ENCODE measurements at regions not wholly inside any gene's neighbourhood (a gene's known extent, or its start where the extent isn't known, plus 50 kb on each side); places are given as distances from the start of the nearest gene placed in this dataset.
A peak's percentile ranks its signal among the peaks of the same experiment; 100 is the strongest.

GRCh38 chr2:74735009-74735408, 81.0 kb downstream of the SEMA4F start:
- DNase-seq (ENCODE audit: low read depth): no peak

GRCh38 chr2:74735564-74735963, 81.5 kb downstream of the SEMA4F start:
- DNase-seq (ENCODE audit: low read depth): no peak

GRCh38 chr2:74736589-74736988, 82.5 kb downstream of the SEMA4F start:
- no peak for DNase-seq (ENCODE audit: low read depth)

- DNase-seq (ENCODE audit: low read depth): no peak
These were observed 84.5 kb downstream of the SEMA4F start for GRCh38 chr2:74738586-74738985.

- peak; percentile 53 for DNase-seq (ENCODE audit: low read depth)
These were observed 85.1 kb downstream of the SEMA4F start for GRCh38 chr2:74739129-74739528.

GRCh38 chr2:74739733-74740241, 85.7 kb downstream of the SEMA4F start:
- DNase-seq (ENCODE audit: low read depth): peak; percentile 33

GRCh38 chr2:74740395-74740740, 86.3 kb downstream of the SEMA4F start:
- DNase-seq (ENCODE audit: low read depth): no peak

- DNase-seq (ENCODE audit: low read depth): peak; percentile 99
These were observed 86.8 kb downstream of the SEMA4F start for GRCh38 chr2:74740741-74741431.

- DNase-seq (ENCODE audit: low read depth): no peak
These were observed 87.6 kb downstream of the SEMA4F start for GRCh38 chr2:74741629-74742028.

- DNase-seq (ENCODE audit: low read depth): no peak
These were observed 88.4 kb downstream of the SEMA4F start for GRCh38 chr2:74742471-74742870.

GRCh38 chr2:74743039-74743438, 89.0 kb downstream of the SEMA4F start:
- no peak for DNase-seq (ENCODE audit: low read depth)

GRCh38 chr2:74743778-74744177, 89.7 kb downstream of the SEMA4F start:
- no peak for DNase-seq (ENCODE audit: low read depth)

- DNase-seq (ENCODE audit: low read depth): no peak
These were observed 89.0 kb upstream of the HK2 start for GRCh38 chr2:74744731-74745515.

GRCh38 chr2:74745766-74746165, 88.2 kb upstream of the HK2 start:
- DNase-seq (ENCODE audit: low read depth): no peak

- DNase-seq (ENCODE audit: low read depth): no peak
These were observed 87.4 kb upstream of the HK2 start for GRCh38 chr2:74746480-74746879.

- DNase-seq (ENCODE audit: low read depth): peak; percentile 54
These were observed 86.4 kb upstream of the HK2 start for GRCh38 chr2:74747411-74748080.

GRCh38 chr2:74748665-74749064, 85.3 kb upstream of the HK2 start:
- no peak for DNase-seq (ENCODE audit: low read depth)

- no peak for DNase-seq (ENCODE audit: low read depth)
These were observed 84.5 kb upstream of the HK2 start for GRCh38 chr2:74749432-74749831.

- no peak for DNase-seq (ENCODE audit: low read depth)
These were observed 81.7 kb upstream of the HK2 start for GRCh38 chr2:74751981-74752851.

- no peak for DNase-seq (ENCODE audit: low read depth)
These were observed 78.5 kb upstream of the HK2 start for GRCh38 chr2:74755386-74755785.

GRCh38 chr2:74756356-74756890, 77.5 kb upstream of the HK2 start:
- DNase-seq (ENCODE audit: low read depth): no peak

- no peak for DNase-seq (ENCODE audit: low read depth)
These were observed 73.9 kb upstream of the HK2 start for GRCh38 chr2:74759986-74760385.

Data from EH (cell line).